Inflammatory macrophage treated with lipopolysaccharide for 1 hour (primary cell): ENCODE measurements at regions not wholly inside any gene's neighbourhood (a gene's known extent, or its start where the extent isn't known, plus 50 kb on each side); places are given as distances from the start of the nearest gene placed in this dataset.

Source experiments
- DNase-seq, 2 donors: peaks; one replicate each; pipeline ENCODE4 v3.0.0-alpha.2; 2020 to 2022

DNA sequence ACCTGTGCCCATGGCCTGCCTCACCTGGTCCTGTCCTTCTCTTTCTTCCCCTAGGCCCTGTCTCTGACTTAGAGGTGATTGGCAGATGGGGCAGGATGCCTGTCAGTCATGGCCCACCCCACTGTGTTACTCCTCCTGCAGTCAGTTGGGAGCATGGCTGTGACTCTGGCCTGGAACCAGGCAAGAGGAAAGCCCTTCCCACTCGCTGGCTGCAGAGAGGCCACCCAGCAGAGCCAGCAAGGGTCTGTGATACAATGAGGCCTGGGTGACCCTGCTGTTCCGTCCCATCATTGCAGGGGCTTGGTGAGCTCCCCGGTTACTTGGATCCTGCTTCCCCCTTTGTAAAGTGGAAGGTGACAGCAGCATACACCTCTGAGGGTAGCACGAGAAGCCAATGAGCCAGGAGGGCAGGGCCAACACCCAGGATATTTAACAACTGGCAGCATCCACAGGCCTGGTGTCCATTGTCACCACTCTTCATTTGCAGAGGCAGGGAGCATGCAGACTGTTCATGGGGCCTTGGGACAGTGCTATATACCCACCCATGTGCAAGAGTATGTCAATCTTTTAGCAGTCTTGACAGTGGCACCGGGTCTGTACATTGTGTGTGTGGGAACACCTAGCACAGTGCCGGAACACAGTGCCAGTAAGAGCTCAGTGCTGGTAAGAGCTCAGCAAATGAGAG, 191.0 kb upstream of the C1orf174 start:
- no peak for DNase-seq

DNA sequence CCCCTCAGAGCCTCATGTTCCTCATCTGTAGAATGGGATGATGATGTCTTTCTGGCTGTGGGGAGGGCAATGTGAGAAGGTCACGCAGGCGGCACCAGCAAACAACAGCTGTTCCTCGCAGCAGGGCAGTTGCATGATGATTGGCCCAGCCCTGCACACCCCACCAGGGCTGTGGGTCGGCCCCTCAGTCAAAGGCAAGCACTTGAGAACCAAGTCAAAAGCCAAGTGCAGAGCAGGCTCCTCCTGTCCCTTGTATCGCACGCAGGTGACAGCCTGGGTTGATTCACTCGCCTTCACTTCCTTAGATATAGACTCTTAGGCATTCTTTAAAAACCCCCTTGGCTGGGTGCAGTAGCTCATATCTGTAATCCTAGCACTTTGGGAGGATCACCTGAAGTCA, 191.9 kb upstream of the C1orf174 start:
- no peak for DNase-seq

DNA sequence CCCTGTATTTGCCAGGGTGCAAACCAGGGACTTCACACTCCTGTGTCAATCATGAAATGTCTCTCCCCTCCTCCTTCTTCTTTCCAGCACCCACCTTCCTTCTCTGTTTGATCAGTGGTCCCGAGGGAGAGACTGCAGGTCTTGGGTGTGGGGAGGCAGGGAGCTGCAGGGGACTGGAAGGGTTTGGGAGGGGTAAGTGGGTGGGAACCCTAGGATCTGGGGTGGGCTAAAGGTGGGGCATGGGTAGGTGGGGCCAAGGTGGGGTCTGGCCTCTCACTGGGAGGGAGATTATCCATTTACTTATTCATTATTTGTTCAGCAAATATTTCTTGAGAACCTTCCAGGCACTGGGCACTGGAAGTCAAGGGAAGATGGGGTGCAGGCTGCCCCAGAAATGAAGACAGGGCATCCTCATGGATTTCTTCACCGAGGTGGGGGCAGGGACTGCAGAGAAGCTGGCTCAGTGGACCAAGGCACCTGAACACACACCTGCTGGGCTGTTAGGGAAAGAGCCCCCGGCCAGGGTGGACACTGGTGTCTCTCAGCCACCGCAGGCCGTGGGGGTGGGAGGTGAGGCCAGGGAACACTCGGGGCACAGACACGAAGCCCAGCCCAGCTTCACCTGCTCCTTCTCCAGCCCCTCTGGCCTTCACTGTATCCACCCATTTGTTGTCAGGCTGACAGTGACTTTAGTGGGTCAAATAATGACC, 193.9 kb upstream of the C1orf174 start:
- no peak for DNase-seq

DNA sequence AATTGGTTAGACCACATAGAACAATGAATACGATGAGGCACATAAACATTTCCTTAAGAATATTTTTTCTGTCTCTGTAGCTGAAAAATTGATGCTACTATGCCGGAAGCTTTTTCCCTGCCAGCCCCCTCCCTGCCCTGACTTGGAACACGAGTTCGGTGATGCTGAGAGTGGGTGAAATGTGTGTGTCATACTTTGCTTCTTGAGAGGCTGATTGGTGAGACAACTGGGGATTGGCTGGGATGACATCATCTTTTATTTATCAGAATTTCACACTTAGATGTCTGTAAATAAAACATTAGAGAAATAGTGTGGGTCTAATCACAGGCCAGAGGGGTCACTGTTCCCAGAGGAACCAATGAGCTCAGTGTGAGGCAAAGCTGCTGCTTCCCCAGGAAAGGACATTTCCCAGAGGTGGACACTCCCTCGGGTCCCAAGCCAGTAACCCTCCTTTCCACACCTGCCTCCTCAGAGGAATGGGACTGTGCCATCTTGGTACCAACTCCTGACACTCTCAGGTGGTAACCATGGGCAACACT, 195.4 kb upstream of the C1orf174 start:
- no peak for DNase-seq

DNA sequence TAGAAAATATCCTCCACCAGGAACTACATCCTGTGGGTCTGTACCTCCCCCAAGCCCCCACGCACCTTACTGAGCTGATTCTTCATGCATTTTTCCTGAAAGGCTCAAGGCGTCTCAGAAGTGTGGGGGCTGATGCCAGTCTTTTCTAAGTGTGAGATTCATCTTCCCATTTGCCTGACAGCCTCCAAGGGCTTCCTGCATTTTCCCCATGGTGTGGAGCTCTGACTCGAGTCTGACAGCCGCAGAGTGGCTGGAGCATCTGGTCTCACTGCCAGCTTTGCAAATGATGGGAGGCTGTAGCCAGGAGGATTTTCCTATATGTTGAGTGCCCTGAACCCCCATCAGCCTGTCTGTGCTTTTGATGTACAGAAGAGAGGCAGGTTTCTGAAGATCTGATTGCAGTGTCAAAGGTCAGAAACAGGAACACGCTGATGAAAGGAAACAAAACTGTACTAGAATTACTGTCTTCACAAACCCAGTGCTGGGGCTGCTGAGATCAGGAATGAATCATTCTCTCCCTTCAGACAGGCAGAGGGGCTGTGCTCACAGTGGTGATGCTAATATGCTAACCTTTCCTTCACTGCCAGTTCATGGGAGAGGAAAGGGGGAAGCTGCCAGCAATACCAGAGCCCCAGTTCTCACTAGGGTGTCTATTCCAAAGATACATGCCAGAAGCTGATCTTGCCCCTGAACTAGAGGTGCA, 201.5 kb upstream of the C1orf174 start:
- DNase-seq: no peak

DNA sequence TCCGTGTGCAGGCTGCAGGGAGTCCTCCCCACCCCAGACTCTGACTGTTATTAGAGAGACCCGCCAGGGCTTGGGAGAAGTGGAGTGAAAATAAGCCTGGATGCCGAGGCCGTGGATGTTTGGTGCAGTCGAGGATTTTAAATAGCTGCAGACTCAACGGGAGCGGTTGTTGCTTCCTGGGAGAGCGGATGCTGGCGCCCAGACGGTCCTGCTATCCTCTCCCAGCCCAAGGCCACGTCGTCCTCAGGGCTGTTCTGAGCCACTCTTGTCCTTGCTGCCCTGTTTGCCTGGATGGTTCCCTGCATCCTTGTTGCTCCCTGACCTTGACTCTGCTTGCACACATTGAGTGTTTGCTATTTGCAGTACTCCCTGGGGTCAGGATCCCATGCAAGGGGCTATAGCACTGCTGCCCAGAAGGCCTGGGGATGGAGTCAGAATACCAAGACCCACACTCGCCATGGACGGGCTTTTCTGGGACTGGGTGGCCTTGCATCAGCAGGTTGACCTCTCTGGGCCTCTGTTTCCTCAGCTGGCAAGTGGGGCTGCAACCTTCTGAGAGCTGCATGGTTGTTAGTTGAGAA, 205.3 kb upstream of the C1orf174 start:
- DNase-seq: no peak

DNA sequence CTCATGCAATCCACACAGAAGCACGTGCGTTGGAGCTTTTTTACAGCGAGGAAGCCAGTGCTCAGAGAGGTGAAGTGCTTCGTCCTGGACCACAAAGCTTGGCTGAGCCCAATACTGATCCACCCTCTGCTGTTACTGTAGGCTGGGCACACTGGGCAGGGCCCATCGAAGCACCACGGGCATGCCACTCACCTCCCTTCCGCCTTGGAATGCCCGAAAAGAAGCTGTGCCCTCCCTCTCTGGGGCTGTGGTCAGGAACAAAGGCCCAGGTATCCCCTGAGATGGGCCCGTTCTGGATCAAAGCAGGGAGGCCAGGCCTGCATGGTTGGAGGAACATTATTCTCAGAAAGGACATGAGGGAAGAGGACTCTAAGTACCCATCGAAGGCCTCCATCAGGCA, 206.7 kb upstream of the C1orf174 start:
- no peak for DNase-seq

DNA sequence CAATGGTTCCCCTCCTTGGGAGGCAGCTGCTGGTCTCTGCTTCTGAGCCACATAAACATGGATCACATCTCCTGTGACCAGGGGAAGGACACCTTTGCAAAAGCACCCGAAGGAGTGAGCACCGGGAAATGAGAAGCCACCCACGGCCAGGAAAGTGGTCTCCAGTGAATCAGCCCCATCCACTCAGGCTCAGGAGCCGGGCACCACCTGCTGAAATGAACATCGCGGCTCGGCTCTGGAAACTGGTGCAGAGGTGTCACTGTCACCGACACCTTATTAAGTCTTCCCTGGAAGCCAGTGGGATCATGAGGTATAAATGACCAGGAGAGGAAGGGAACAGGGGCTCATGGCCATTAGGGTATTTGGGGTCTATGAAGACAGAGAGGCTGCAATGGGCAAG, 207.2 kb upstream of the C1orf174 start:
- no peak for DNase-seq

DNA sequence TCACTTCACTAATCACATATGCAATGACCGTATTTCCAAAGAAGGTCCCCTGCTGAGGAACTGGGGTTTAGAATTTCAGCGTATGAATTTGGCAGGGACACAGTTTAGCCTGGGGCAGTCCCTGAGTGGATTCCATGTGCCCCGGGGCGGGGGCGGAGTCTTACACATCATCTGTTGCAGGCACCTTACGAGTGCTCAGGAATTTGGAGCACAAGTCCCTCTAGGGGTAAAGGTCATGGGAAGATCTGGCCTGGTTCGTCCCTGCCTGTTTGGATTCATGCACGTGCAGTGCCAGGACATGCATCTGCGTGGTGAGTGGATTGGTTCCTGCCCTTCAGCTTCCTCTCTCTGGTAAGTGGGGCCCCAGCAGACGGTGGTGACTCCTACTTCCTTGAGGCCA, 208.3 kb upstream of the C1orf174 start:
- DNase-seq: no peak

DNA sequence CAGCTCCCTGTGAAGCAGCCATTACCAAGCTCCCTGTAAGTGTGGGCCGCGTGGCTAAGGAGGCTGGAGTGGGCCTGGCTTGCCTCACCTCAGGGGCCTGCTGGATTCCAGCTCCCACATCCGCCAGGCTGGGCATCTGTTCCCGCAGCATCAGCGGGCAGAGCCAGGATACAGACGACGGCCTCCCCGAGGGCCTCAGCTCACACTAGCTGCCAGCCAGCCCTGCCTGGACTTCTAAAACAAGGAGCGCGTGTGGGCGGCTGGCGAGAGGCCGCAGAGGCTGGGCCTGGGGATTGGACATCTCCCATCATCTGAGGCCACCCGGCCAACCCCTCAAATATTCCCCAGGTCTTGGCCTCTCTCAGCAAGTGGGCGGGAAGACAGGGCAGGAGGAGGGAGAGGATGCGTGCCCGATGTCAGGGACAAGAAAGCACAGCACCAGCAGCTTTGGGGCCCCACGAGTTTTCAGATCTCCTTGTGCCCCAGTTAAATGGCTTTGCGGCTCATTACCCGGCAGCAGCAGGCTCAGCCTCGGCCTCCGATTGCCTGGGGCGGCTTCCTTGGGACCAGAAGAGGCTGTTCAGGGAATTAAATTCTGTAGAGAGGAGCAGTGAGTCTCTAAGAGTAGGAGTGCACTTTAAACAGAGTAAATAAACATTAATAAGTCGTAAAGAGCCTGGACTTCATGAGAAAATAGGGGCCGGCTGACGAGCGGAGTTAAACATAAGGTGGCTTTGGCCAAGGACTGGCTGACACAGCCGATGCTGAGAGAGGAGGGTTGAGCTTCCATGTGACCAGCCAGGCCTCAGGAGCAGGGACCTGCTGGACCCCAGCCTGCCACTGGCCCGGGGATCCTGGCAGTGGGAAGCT, 208.9 kb upstream of the C1orf174 start:
- DNase-seq: no peak

DNA sequence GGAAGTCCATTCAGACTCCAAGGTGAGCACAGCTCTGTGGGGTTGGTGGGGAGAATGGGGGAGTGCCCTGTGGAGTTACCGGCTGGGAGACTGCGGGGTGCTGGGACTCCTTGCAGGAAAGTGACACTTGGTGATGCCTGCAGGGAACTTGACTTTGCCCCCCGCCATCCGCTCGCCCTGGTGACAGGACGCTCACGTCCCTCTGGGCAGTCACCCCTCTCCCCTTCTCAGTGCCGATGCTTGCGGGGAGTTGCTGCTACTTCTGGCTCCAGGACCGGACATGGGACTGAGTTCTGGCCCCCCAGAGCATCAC, 209.5 kb upstream of the C1orf174 start:
- DNase-seq: no peak

DNA sequence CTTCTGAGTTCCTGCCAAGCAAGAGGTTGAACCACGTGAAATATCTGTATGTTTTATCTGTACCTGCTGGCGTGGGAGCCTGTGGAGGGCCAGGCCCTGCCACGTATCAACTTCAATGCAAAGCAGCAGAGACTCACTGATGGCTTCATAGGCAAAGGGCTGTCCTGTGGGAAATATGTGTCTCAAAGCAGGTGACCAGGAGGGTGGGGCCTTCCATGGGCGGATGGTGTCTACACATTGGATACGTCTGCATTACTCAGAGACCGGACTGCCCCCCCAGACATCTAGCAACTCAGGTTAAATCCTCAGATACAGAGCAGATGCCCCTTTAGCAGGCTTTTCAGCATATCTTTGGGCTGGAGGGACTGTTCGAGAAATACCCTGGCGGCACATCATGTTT, 210.8 kb upstream of the C1orf174 start:
- DNase-seq: no peak

DNA sequence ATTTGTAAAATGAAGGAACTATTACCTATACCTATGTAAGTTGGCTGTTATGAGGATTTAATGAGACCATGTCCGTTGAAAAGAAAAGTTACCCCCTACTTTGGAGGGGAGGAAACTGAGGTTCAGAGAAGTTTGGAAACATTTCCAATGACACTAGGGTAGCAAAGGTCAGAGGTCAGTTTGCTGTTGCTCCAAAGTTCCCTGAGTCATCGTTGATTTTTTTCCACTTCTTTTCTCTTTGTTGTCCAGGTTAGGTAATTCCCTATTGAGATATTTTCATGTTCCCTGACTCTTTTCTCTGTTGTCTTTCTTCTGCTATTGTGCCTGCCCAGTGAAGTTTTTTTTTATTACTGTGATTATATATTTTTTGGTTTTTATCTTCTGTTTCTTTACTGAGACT, 213.8 kb upstream of the C1orf174 start:
- no peak for DNase-seq

DNA sequence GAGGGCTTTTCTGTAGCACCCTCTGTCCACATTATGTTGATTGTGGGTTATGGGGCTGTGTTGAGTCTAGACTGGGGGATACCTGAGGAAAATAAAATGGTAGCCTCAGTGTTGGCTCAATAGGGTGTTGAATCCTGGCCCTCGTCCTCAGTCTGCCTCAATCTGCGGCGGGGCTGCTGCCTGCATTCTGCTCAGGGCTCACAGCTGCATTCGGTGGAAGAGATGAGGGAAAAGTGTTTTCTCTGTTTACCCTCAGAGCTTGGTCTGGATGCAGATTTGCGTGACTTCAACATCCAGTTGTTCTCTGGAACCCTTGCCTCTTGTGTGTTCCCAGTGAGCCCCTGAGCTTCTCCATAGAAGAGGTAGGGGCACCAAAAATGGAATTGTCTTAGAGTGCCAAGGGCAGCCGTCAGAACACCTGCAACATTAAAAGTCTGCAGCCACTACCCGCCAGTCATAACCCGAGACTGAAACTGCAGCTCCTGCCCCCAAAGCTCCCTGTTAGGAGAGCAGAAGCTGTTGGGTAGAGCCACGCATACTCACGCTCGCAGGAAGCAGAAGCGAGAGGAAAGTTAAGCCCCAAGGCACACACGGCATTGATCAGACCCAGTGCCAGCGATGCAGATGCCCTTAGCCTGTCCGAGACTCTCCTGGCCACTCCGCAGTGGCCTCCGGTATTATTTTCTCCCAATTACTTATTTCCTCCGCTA, 215.3 kb upstream of the C1orf174 start:
- DNase-seq: no peak

DNA sequence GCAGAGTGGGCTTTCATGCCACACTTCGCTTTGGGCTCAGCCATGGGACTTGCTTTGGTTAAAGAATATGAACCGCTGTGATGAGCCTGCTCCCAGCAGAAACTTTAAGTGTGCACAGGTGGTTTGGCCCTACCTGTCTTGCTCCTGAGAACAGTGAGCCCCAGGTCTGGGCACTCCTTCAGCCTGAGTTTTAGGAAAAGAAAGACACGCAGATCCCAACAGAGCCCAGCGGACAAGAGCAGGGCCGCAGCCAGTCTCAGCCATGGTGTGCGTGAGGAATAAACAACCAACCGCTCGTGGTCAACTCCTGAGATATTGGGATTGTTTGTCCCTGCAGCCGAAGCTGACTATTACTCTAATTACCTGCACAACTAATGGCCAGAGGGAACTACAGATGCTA, 217.1 kb upstream of the C1orf174 start:
- no peak for DNase-seq

DNA sequence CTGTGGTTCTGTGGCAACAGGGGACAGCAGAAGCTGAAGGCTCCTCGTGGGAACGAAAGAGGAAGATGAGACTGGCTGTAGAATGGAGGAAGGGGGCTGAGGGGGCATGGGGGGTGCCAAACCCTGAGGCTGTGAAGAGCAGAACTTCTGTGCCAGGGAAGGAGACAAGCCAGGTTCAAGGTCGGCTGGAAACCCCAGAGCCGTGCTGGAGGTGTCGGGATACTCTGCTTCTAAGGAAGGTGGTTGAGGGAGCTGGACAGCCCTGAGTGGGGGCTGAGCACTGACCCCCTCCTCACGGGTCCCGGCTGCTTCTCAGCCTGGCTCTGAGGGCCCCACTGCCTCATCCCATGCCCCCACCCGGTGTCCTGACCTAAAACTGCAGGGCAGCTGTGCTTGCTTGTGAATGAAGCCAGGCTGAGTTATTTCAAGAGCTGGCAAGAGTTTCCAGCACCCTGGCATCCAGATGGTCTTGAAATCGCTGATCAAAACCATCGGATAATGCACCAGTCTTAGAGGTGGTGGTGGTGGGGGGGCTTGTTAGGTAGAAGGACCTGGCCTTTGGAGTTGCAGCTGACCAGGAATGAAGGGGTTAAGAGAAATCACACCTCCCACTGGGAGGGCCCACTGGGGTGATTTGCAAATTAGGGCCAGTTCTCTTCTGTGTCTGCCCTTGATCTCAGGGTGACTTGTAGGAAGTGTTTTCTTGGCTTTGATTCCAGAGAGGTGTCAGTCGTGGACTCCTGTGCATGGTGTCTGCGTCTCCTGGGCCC, 218.9 kb upstream of the C1orf174 start:
- no peak for DNase-seq

DNA sequence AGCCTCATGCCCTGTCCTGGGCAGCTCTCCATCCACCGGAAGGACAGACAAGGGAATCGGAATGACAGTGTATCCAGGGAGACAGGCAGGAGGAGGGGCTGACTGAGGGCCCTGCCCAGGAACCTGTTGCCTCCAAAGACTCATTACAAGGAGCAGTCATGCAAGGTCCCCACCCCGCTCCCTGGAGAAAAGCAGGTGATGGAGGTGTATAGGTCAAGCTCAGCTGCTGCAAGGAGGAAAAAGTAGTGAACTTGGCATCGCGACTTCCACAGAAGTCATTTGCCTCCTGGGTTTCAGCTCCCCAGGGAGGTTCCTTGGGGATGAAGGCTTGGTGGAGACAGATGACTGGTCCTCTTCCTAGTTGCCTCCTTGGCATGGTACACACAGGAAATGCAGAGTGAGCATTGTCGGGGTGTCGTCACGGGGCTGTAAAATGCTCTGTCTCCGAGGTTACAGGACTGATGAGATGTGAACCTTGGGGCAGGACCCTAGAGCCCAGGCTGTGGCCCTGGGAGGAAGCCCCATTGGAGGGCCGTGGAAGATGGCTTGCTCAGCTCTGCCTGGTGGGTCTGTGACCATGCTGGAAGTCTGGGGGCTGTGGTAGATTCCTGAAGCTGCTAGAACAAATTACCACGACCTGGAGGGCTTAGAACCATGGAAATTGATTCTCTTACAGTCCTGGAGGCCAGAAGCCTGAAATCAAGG, 219.6 kb upstream of the C1orf174 start:
- no peak for DNase-seq

DNA sequence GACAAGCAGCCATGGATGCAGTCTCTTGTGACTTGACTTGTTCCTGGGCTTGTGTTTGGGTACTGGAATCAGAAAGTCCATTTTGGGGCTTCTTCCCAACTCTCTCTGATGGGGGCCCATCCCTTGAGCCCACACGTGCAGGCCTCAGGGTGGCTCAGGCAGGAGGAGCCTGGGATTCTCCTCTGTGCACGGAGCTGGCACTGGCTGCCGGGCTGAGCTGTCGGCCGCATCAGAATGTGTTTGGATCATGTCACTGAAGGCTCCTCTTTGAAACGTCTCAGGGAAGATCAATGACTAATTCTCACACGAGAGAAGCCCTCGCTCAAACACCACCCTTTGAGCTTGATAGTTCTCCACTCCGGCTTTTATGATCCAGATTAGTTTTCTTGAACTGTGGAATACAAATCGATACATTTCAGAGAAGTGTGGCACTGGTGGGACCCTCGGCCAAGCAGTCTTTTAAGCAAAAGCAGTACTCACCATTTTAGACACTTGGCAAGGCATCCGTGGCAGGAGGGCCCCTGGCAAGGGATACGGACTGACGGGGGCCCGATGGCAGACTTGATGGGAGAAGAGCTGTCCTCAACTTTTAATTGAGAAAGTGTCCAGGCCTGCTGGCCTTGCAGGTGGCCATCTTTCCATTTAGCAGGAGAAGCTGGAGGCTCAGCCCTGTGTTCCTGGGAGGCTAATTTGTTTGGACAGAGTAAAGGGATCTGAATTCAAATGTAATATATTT, 220.7 kb upstream of the C1orf174 start:
- DNase-seq: no peak

DNA sequence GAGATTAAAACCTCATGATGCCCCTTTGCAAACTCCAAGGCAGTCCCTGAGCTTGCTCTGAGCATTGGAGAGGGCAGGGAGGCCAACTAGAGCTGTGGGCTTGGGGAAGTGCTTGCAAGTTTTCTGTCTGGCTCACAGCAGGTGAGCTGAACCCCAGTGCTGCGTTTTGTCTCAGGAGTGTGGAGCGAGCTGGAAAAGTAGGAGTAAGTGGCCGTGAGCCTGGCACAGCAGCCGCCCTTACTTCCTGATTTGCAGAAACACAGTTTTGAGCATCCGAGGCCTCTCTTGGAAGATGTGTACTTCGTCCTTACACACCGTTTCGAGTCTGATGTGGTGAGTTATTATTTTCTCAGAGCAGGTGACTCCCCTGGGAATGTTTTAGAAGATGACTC, 221.2 kb upstream of the C1orf174 start:
- DNase-seq: no peak
